Activated T-helper 17 cell treated with anti-CD3 and anti-CD28 coated beads, Interleukin-2, amount 50 U/mL, for 72 hours (primary cell): ENCODE measurements at regions not wholly inside any gene's neighbourhood (a gene's known extent, or its start where the extent isn't known, plus 50 kb on each side); places are given as distances from the start of the nearest gene placed in this dataset.
A peak's percentile ranks its signal among the peaks of the same experiment; 100 is the strongest.
"Not testable (repeated sequence)": the region's sequence is repeated elsewhere in the genome, so short reads cannot be mapped to it uniquely, and the experiment has no call there.

Experiments
- ATAC-seq: fragments of 150-1000 bp; cut with Tn5 transposase; replicated peaks from 2 replicates; pipeline ENCODE4 v1.10.0; 2021; ENCODE audit warnings: mild to moderate bottlenecking, moderate library complexity
- H3K27ac Mint-ChIP-seq: one replicate; pipeline ENCODE4 v1.8.0; 2022; ENCODE audit warnings: mixed read lengths
- H3K27me3 Mint-ChIP-seq: one replicate; pipeline ENCODE4 v1.8.0; 2022; ENCODE audit warnings: mixed read lengths
- H3K36me3 Mint-ChIP-seq: one replicate; pipeline ENCODE4 v1.8.0; 2022; ENCODE audit warnings: low read depth, mild to moderate bottlenecking, mixed read lengths
- H3K4me1 Mint-ChIP-seq: one replicate; pipeline ENCODE4 v1.8.0; 2022; ENCODE audit warnings: mixed read lengths
- H3K4me3 Mint-ChIP-seq: one replicate; pipeline ENCODE4 v1.8.0; 2022; ENCODE audit warnings: mild to moderate bottlenecking, mixed read lengths
- H3K9me3 Mint-ChIP-seq: one replicate; pipeline ENCODE4 v1.8.0; 2022; ENCODE audit warnings: mixed read lengths

GRCh38 chr12:46524778-46525177, 152.2 kb upstream of the SLC38A2 start:
- peak overlapping the region; percentile 92 for H3K27ac Mint-ChIP-seq
- peak overlapping the region; percentile 78 for H3K4me3 Mint-ChIP-seq
- H3K27me3 Mint-ChIP-seq: no peaks in the 10 kb centered on the region
- peaks cover 19% of the 10 kb centered on the region for H3K4me1 Mint-ChIP-seq
- no peak for ATAC-seq
- H3K9me3 Mint-ChIP-seq: no peaks in the 10 kb centered on the region
- peaks cover 6% of the 10 kb centered on the region for H3K36me3 Mint-ChIP-seq

DNA sequence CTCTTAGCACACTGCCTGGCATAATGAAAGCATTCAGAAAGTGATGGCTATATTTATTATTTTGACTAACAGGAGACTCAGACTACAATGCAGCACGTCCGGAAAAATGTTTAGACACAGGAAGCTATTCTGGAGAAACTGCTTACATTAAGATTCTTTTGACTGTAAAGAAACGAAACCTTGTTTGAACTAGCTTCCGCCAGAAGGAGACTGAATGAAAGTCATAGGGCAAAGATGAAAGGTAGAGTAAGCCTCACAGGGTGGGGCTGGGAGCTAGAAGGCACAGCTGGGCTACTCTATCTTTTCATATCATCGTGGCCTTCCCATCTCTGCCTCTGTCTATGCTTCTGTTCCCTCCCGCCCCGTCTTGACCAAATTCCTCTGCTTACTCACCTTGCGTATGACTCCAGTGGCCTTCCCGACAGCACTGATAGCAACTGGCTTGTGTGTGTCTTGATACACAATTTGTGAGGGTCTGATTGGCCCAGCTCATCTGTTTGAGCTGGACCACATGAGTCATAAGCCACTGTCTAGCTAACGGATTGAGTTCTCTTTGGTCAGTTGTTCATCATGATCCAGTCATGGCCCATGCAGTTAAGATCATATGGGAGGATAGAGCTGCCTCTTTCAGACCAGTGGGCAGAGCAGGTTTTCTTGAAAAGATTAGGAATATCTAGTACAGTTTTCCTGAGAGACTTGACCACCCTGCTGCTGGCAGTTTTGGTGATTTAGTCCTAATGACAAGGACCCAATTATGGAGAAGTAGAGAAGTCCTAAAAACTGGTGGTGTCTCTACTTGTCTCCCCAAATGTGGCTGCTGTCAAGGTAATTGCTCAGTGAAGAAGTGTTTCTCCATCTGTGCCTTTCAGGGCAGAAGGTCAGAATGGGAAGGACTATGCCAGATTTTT, 151.5 kb upstream of the SLC38A2 start:
- H3K4me1 Mint-ChIP-seq: peaks cover 24% of the 10 kb centered on the region
- ATAC-seq: peak; percentile 91
- peak overlapping the region; percentile 92 for H3K27ac Mint-ChIP-seq
- no peaks in the 10 kb centered on the region for H3K27me3 Mint-ChIP-seq
- no peaks in the 10 kb centered on the region for H3K9me3 Mint-ChIP-seq
- peaks cover 6% of the 10 kb centered on the region for H3K36me3 Mint-ChIP-seq
- peak overlapping the region; percentile 78 for H3K4me3 Mint-ChIP-seq

DNA sequence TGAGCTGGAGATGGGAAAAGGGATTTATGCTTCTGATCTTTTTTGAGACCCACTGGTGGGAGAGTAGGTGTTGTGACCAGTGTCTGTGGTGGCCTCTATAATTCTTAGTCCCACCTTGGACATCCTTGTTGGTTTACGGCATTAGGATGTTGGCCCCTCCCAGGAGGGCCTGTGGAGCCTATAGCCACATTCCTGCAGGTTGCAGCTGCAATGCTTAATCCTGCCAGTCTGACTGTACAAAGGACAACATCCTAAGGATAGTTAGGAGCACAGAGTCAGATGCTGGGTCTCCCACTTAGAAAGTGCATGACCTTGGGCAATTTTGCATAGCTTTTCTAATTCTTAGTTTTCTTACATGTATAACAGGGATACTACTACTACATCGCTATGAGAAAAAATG, 150.9 kb upstream of the SLC38A2 start:
- Mint-ChIP-seq H3K36me3 (peaks cover 6% of the 10 kb centered on the region), H3K4me1 (peaks cover 26% of the 10 kb centered on the region), H3K27ac (peak overlapping the region; percentile 92), H3K9me3 (no peaks in the 10 kb centered on the region), H3K4me3 (peak overlapping the region; percentile 78), H3K27me3 (no peaks in the 10 kb centered on the region)
- no peak for ATAC-seq

GRCh38 chr12:46522071-46522470, 149.5 kb upstream of the SLC38A2 start:
- H3K4me3 Mint-ChIP-seq: peak overlapping the region; percentile 20
- no peak for ATAC-seq
- peaks cover 6% of the 10 kb centered on the region for H3K36me3 Mint-ChIP-seq
- H3K4me1 Mint-ChIP-seq: peaks cover 33% of the 10 kb centered on the region
- no peaks in the 10 kb centered on the region for H3K9me3 Mint-ChIP-seq
- no peak overlapping the region for H3K27ac Mint-ChIP-seq
- no peaks in the 10 kb centered on the region for H3K27me3 Mint-ChIP-seq

DNA sequence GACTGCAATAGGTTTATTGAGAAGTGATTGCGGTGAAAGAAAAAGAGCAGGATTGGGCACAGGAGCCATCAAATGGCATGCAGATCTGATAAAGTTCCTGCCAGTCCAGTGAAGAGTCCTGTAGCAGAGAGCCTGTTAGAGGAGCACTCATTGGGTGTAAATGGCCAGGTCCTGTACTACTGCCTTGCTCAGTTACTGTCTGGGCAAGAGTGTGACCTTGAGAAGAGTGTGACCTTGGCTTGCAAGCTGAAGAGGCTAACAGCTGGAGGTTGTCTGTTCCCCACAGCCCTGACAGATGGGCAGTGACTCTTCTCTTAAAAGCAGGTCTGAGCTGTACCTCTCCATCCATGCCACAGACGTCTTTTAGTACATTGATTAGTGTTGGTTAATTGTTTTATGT, 148.6 kb upstream of the SLC38A2 start:
- Mint-ChIP-seq H3K4me1 (peaks cover 36% of the 10 kb centered on the region), H3K36me3 (peaks cover 6% of the 10 kb centered on the region), H3K9me3 (no peaks in the 10 kb centered on the region), H3K27ac (no peak overlapping the region), H3K4me3 (no peak overlapping the region), H3K27me3 (no peaks in the 10 kb centered on the region)
- ATAC-seq: no peak

DNA sequence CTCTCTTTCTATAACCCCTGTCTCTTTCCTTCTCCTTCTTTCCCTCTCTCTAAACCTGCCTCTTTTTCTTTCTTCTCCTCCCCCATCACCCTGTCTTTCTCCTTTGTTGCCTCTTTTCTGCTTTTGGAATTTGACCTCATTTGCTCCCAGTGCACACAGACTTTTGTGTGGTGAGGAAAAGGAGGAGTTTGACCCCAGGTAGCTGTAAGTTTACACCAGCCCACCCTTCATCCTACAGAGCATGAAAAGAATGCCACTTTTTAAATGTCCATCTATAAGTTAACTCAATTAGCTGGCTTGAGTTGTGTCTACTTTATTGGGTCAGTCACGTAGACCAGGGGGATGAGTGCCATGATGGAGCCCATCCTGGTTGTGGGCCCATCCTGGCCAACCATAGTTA, 146.8 kb upstream of the SLC38A2 start:
- Mint-ChIP-seq H3K9me3 (no peaks in the 10 kb centered on the region), H3K27me3 (no peaks in the 10 kb centered on the region), H3K27ac (peak overlapping the region; percentile 64), H3K4me1 (peaks cover 32% of the 10 kb centered on the region), H3K4me3 (peak overlapping the region; percentile 19), H3K36me3 (peaks cover 6% of the 10 kb centered on the region)
- no peak for ATAC-seq

DNA sequence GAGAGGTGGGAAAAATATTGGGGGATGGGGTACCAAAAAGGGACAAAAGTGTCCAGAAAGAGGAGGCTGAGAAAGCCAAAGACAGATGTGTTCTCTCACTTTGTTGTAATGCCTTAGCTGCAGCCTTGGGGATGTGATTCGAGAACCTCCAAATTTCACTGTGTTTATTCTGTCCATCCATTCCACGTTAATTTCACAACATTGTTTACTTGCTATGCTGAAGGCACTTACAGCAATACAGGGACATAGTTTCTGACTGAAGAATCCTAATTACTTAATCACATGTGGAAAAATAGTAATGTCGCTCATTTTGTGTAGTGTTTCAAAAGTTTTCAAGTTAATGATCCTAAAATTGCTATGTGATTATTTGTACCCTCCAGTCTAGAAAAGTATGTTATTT, 146.2 kb upstream of the SLC38A2 start:
- Mint-ChIP-seq H3K4me3 (peak overlapping the region; percentile 19), H3K27ac (peak overlapping the region; percentile 64), H3K4me1 (peaks cover 29% of the 10 kb centered on the region), H3K36me3 (no peaks in the 10 kb centered on the region), H3K9me3 (no peaks in the 10 kb centered on the region), H3K27me3 (no peaks in the 10 kb centered on the region)
- no peak for ATAC-seq

GRCh38 chr12:46518169-46518568, 145.6 kb upstream of the SLC38A2 start:
- Mint-ChIP-seq H3K9me3 (no peaks in the 10 kb centered on the region), H3K27ac (no peak overlapping the region), H3K4me1 (peaks cover 30% of the 10 kb centered on the region), H3K27me3 (no peaks in the 10 kb centered on the region), H3K4me3 (no peak overlapping the region), H3K36me3 (no peaks in the 10 kb centered on the region)
- ATAC-seq: no peak

DNA sequence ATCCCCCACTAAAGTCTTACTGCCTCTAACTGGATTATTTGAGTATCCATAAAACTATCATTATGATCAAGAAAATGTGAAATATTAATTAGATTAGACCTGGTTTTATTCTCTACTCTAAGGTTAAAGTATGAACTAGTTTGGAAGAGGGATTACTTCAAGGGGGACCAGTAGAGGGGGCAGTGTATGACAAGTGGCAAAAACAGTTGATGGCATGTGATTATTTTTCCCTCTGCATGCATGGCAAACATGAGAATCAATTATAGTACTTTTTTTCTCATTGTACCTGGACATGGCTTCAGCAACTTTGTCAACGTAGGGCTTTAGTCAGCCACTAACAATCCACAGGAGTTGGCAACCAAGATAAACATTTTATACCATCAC, 145.0 kb upstream of the SLC38A2 start:
- Mint-ChIP-seq H3K9me3 (no peaks in the 10 kb centered on the region), H3K27me3 (no peaks in the 10 kb centered on the region), H3K36me3 (no peaks in the 10 kb centered on the region), H3K4me1 (peaks cover 30% of the 10 kb centered on the region), H3K27ac (peak overlapping the region; percentile 85), H3K4me3 (peak overlapping the region; percentile 70)
- no peak for ATAC-seq

- Mint-ChIP-seq H3K9me3 (no peaks in the 10 kb centered on the region), H3K27ac (peak overlapping the region; percentile 85), H3K4me3 (peak overlapping the region; percentile 70), H3K36me3 (no peaks in the 10 kb centered on the region), H3K4me1 (peaks cover 26% of the 10 kb centered on the region), H3K27me3 (no peaks in the 10 kb centered on the region)
- ATAC-seq: peak; percentile 92
Measured at GRCh38 chr12:46516933-46517578, 144.5 kb upstream of the SLC38A2 start.

GRCh38 chr12:46516238-46516932, 143.8 kb upstream of the SLC38A2 start:
- Mint-ChIP-seq H3K36me3 (no peaks in the 10 kb centered on the region), H3K4me1 (peaks cover 26% of the 10 kb centered on the region), H3K9me3 (no peaks in the 10 kb centered on the region), H3K27ac (peak overlapping the region; percentile 85), H3K4me3 (peak overlapping the region; percentile 70), H3K27me3 (no peaks in the 10 kb centered on the region)
- ATAC-seq: no peak

GRCh38 chr12:46515829-46516228, 143.3 kb upstream of the SLC38A2 start:
- Mint-ChIP-seq H3K4me1 (peaks cover 26% of the 10 kb centered on the region), H3K4me3 (no peak overlapping the region), H3K36me3 (no peaks in the 10 kb centered on the region), H3K27me3 (no peaks in the 10 kb centered on the region), H3K27ac (no peak overlapping the region), H3K9me3 (peaks cover 5% of the 10 kb centered on the region)
- ATAC-seq: no peak

DNA sequence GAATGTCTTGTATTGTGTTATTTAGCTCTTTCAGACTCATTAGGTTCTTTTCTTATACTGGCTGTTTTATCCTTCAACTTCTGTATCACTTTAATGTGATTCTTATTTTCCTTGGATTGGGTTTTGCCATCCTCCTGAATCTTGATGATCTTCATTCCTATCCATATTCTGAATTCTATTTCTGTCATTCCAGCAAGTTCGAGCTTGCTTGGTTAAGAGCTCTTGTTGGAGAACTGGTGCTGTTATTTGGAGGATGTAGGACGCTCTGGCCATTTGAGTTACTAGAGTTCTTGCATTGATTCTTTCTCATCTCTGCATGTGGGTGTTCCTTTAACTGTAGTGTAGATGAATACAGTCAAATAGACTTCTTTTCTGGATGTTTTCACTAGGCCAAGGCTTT, 142.3 kb upstream of the SLC38A2 start:
- peaks cover 26% of the 10 kb centered on the region for H3K4me1 Mint-ChIP-seq
- no peak for ATAC-seq
- H3K9me3 Mint-ChIP-seq: peaks cover 12% of the 10 kb centered on the region
- H3K27me3 Mint-ChIP-seq: no peaks in the 10 kb centered on the region
- no peak overlapping the region for H3K4me3 Mint-ChIP-seq
- no peaks in the 10 kb centered on the region for H3K36me3 Mint-ChIP-seq
- no peak overlapping the region for H3K27ac Mint-ChIP-seq

- Mint-ChIP-seq H3K9me3 (peaks cover 27% of the 10 kb centered on the region), H3K4me1 (peaks cover 13% of the 10 kb centered on the region)
- ATAC-seq, H3K27me3 Mint-ChIP-seq, H3K27ac Mint-ChIP-seq, H3K4me3 Mint-ChIP-seq, H3K36me3 Mint-ChIP-seq: not testable (repeated sequence)
Measured at GRCh38 chr12:46510257-46510656, 137.7 kb upstream of the SLC38A2 start.
